Fibroblast of lung (primary cell): ENCODE measurements at regions not wholly inside any gene's neighbourhood (a gene's known extent, or its start where the extent isn't known, plus 50 kb on each side); places are given as distances from the start of the nearest gene placed in this dataset.

ENCODE experiments used
- CTCF ChIP-seq, 2 donors: IDR thresholded peaks in 1 of 2; conservative IDR thresholded peaks in 1 of 2; 1 replicate in 1 of 2; 2 replicates in 1 of 2; pipeline ENCODE4 v1.5.1; 2011 to 2012; ENCODE audit warnings: low read length in 2 of 2, control low read depth in 1 of 2, inconsistent platforms in 1 of 2, low read depth in 1 of 2, mild to moderate bottlenecking in 1 of 2
- EZH2 ChIP-seq: IDR thresholded peaks from 2 replicates; pipeline ENCODE4 v1.5.1; 2012; ENCODE audit warnings: low read length, control low read depth, mild to moderate bottlenecking; ENCODE audit errors: missing control alignments

DNA sequence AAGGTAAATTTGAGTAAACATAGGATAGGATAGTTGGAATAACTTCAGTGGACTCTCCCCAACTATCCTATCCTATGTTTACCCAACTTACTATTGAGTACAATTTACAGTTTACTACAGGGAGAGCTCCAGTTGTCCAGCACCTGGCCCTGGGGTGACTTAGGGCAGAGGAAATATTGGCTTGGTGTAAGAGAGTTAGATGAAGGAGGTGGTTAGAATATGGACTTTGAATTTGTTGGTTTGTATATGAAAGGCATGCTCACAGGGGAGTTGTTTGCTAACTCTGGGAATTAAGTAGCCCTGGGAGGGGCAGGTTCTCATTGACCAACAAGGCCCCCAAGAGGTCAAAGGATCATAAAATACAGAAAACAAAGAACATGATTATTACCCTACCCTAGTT lies 497.7 kb downstream of the ARL4A start:
- TF ChIP-seq CTCF (conservative IDR thresholded peaks at IDR 0.05 in 1 of 2, IDR thresholded peaks at IDR 0.05 in 1 of 2; ENCODE audit: low read depth in 1 of 2, low read length in 2 of 2) (no peak), EZH2 (no peak)
